ENCODE measurements at regions not wholly inside any gene's neighbourhood (a gene's known extent, or its start where the extent isn't known, plus 50 kb on each side); places are given as distances from the start of the nearest gene placed in this dataset.

DNA sequence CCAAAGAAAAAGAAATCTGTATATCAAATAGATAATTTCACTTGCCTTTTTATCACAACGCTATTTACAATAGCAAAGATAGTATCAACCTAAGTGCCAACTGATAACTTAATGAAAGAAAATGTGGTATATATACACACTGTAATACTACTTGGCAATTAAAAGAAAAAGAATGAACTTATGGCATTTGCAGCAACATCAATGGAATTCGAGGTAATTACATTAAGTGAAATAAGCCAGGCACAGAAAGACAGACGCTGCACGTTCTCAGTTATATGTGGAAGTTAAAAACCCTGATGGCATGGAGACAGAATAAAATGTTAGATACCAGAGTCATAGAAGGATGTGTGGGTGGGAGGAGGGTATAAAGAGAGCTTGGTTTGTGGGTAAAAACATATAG is 1260.5 kb upstream of the PCDH9 start:
- TF ChIP-seq, protein P1, sequence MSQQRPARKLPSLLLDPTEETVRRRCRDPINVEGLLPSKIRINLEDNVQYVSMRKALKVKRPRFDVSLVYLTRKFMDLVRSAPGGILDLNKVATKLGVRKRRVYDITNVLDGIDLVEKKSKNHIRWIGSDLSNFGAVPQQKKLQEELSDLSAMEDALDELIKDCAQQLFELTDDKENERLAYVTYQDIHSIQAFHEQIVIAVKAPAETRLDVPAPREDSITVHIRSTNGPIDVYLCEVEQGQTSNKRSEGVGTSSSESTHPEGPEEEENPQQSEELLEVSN (IDR thresholded peaks at IDR 0.05; ENCODE audit: borderline replicate concordance, low read depth), result no peak
- no peak for TF ChIP-seq POLR2AphosphoS2 (conservative IDR thresholded peaks at IDR 0.05; ENCODE audit: low read length)
- TF ChIP-seq, protein P2, sequence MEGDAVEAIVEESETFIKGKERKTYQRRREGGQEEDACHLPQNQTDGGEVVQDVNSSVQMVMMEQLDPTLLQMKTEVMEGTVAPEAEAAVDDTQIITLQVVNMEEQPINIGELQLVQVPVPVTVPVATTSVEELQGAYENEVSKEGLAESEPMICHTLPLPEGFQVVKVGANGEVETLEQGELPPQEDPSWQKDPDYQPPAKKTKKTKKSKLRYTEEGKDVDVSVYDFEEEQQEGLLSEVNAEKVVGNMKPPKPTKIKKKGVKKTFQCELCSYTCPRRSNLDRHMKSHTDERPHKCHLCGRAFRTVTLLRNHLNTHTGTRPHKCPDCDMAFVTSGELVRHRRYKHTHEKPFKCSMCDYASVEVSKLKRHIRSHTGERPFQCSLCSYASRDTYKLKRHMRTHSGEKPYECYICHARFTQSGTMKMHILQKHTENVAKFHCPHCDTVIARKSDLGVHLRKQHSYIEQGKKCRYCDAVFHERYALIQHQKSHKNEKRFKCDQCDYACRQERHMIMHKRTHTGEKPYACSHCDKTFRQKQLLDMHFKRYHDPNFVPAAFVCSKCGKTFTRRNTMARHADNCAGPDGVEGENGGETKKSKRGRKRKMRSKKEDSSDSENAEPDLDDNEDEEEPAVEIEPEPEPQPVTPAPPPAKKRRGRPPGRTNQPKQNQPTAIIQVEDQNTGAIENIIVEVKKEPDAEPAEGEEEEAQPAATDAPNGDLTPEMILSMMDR (IDR thresholded peaks at IDR 0.05), result no peak
- TF ChIP-seq, protein P3, sequence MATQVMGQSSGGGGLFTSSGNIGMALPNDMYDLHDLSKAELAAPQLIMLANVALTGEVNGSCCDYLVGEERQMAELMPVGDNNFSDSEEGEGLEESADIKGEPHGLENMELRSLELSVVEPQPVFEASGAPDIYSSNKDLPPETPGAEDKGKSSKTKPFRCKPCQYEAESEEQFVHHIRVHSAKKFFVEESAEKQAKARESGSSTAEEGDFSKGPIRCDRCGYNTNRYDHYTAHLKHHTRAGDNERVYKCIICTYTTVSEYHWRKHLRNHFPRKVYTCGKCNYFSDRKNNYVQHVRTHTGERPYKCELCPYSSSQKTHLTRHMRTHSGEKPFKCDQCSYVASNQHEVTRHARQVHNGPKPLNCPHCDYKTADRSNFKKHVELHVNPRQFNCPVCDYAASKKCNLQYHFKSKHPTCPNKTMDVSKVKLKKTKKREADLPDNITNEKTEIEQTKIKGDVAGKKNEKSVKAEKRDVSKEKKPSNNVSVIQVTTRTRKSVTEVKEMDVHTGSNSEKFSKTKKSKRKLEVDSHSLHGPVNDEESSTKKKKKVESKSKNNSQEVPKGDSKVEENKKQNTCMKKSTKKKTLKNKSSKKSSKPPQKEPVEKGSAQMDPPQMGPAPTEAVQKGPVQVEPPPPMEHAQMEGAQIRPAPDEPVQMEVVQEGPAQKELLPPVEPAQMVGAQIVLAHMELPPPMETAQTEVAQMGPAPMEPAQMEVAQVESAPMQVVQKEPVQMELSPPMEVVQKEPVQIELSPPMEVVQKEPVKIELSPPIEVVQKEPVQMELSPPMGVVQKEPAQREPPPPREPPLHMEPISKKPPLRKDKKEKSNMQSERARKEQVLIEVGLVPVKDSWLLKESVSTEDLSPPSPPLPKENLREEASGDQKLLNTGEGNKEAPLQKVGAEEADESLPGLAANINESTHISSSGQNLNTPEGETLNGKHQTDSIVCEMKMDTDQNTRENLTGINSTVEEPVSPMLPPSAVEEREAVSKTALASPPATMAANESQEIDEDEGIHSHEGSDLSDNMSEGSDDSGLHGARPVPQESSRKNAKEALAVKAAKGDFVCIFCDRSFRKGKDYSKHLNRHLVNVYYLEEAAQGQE (IDR thresholded peaks at IDR 0.05), result no peak
- TF ChIP-seq POLR2A (IDR thresholded peaks at IDR 0.05; ENCODE audit: low read length), result no peak
- TF ChIP-seq MAFK (IDR thresholded peaks at IDR 0.05; ENCODE audit: partially characterized antibody), result no peak
- no peak for TF ChIP-seq MYC (IDR thresholded peaks at IDR 0.05; ENCODE audit: borderline replicate concordance, low read length)
- TF ChIP-seq, protein P4, sequence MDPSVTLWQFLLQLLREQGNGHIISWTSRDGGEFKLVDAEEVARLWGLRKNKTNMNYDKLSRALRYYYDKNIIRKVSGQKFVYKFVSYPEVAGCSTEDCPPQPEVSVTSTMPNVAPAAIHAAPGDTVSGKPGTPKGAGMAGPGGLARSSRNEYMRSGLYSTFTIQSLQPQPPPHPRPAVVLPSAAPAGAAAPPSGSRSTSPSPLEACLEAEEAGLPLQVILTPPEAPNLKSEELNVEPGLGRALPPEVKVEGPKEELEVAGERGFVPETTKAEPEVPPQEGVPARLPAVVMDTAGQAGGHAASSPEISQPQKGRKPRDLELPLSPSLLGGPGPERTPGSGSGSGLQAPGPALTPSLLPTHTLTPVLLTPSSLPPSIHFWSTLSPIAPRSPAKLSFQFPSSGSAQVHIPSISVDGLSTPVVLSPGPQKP (IDR thresholded peaks at IDR 0.05; ENCODE audit: low read depth, low read length), result no peak
